ENCODE measurements at regions not wholly inside any gene's neighbourhood (a gene's known extent, or its start where the extent isn't known, plus 50 kb on each side); places are given as distances from the start of the nearest gene placed in this dataset.
A peak's percentile ranks its signal among the peaks of the same experiment; 100 is the strongest.

- H3K27ac Mint-ChIP-seq: peak overlapping the region; percentile 93
- H3K27me3 Mint-ChIP-seq (ENCODE audit: low read depth): no peaks in the 10 kb centered on the region
- H3K9me3 Mint-ChIP-seq: peaks cover 10% of the 10 kb centered on the region
- no peak for DNase-seq (ENCODE audit: low spot score in 2 of 2, unreplicated experiment in 2 of 2)
- peak; percentile 59 for TF ChIP-seq CTCF (IDR thresholded peaks at IDR 0.05; ENCODE audit: unreplicated experiment)
- H3K4me1 Mint-ChIP-seq: peaks cover 13% of the 10 kb centered on the region
- no peak overlapping the region for H3K4me3 Mint-ChIP-seq
- H3K36me3 Mint-ChIP-seq: no peaks in the 10 kb centered on the region
Measured at GRCh38 chr12:102740141-102740955, 176.7 kb downstream of the PAH start.

- TF ChIP-seq CTCF (IDR thresholded peaks at IDR 0.05; ENCODE audit: unreplicated experiment): no peak
- Mint-ChIP-seq H3K36me3 (no peaks in the 10 kb centered on the region), H3K27ac (no peak overlapping the region), H3K4me3 (no peak overlapping the region), H3K27me3 (ENCODE audit: low read depth) (no peaks in the 10 kb centered on the region), H3K9me3 (peaks cover 5% of the 10 kb centered on the region), H3K4me1 (peaks cover 13% of the 10 kb centered on the region)
- DNase-seq (ENCODE audit: low spot score in 2 of 2, unreplicated experiment in 2 of 2): no peak
Measured at GRCh38 chr12:102736328-102736727, 180.7 kb downstream of the PAH start.

GRCh38 chr12:102735104-102735503, 181.9 kb downstream of the PAH start:
- no peak overlapping the region for H3K27ac Mint-ChIP-seq
- H3K4me3 Mint-ChIP-seq: no peak overlapping the region
- no peak for DNase-seq (ENCODE audit: low spot score in 2 of 2, unreplicated experiment in 2 of 2)
- TF ChIP-seq CTCF (IDR thresholded peaks at IDR 0.05; ENCODE audit: unreplicated experiment): no peak
- peaks cover 5% of the 10 kb centered on the region for H3K4me1 Mint-ChIP-seq
- H3K36me3 Mint-ChIP-seq: no peaks in the 10 kb centered on the region
- no peaks in the 10 kb centered on the region for H3K27me3 Mint-ChIP-seq (ENCODE audit: low read depth)
- H3K9me3 Mint-ChIP-seq: peaks cover 5% of the 10 kb centered on the region

- no peaks in the 10 kb centered on the region for H3K9me3 Mint-ChIP-seq
Measured at GRCh38 chr12:102730996-102731395, 186.0 kb downstream of the PAH start.

GRCh38 chr12:102728506-102729242, 188.4 kb downstream of the PAH start:
- peaks cover 9% of the 10 kb centered on the region for H3K4me1 Mint-ChIP-seq
- TF ChIP-seq CTCF (IDR thresholded peaks at IDR 0.05; ENCODE audit: unreplicated experiment): no peak
- H3K36me3 Mint-ChIP-seq: no peaks in the 10 kb centered on the region
- DNase-seq (ENCODE audit: low spot score in 2 of 2, unreplicated experiment in 2 of 2): no peak
- no peaks in the 10 kb centered on the region for H3K9me3 Mint-ChIP-seq
- no peak overlapping the region for H3K27ac Mint-ChIP-seq
- no peak overlapping the region for H3K4me3 Mint-ChIP-seq
- H3K27me3 Mint-ChIP-seq (ENCODE audit: low read depth): no peaks in the 10 kb centered on the region

More at GRCh38 chr12:102730996-102731395, 186.0 kb downstream of the PAH start:
- DNase-seq (ENCODE audit: low spot score in 2 of 2, unreplicated experiment in 2 of 2): no peak
- TF ChIP-seq CTCF (IDR thresholded peaks at IDR 0.05; ENCODE audit: unreplicated experiment): no peak
- no peak overlapping the region for H3K27ac Mint-ChIP-seq
- H3K4me1 Mint-ChIP-seq: peaks cover 9% of the 10 kb centered on the region
- no peak overlapping the region for H3K4me3 Mint-ChIP-seq
- H3K36me3 Mint-ChIP-seq: no peaks in the 10 kb centered on the region
- H3K27me3 Mint-ChIP-seq (ENCODE audit: low read depth): no peaks in the 10 kb centered on the region

All from mesothelial cell of epicardium (in vitro differentiated cells).